CD4-positive, alpha-beta T cell (primary cell): ENCODE measurements at regions not wholly inside any gene's neighbourhood (a gene's known extent, or its start where the extent isn't known, plus 50 kb on each side); places are given as distances from the start of the nearest gene placed in this dataset.

Source experiments
- ATAC-seq: fragments of 200-7000 bp; cut with Tn5 transposase; one replicate; pipeline ENCODE4 v1.10.0; 2022; ENCODE audit warnings: mild to moderate bottlenecking; ENCODE audit not compliant: poor library complexity
- CTCF ChIA-PET: fragments of 350-600 bp; sonication (Branson Sonifier 250); formaldehyde crosslinking; loops from one replicate; lab custom pipeline; 2021; ENCODE audit warnings: antibody characterized with exemption, inconsistent platforms; lab: Charles Lee
- POLR2A ChIA-PET: fragments of 350-600 bp; sonication (Branson Sonifier 250); formaldehyde crosslinking; loops from one replicate; lab custom pipeline; 2021; ENCODE audit warnings: antibody characterized with exemption, inconsistent platforms; lab: Charles Lee
- DNase-seq, 14 experiments: peaks; one replicate each; pipeline ENCODE4 v3.0.0-alpha.2; 2013 to 2020; ENCODE audit warnings: mixed read lengths in 2 of 14
- H3K27ac ChIP-seq, 2 donors: one replicate each; pipeline versions ENCODE4 v1.5.1 to v1.7.0; 2013; ENCODE audit warnings: low read length in 2 of 2, low read depth in 1 of 2, mild to moderate bottlenecking in 1 of 2
- H3K27me3 ChIP-seq, 2 experiments: 1 replicate in 1 of 2; 2 replicates in 1 of 2; pipeline versions ENCODE4 v1.6.1 to v1.7.0; 2013; ENCODE audit warnings: low read length in 2 of 2, control low read depth in 1 of 2, mild to moderate bottlenecking in 1 of 2, moderate library complexity in 1 of 2; ENCODE audit not compliant: insufficient read depth in 2 of 2, control insufficient read depth in 1 of 2
- H3K36me3 ChIP-seq: one replicate; pipeline ENCODE4 v1.6.1; 2013; ENCODE audit warnings: low read length, control low read depth; ENCODE audit not compliant: insufficient read depth
- H3K4me1 ChIP-seq: one replicate; pipeline ENCODE4 v1.6.1; 2013; ENCODE audit warnings: low read length, control low read depth; ENCODE audit not compliant: insufficient read depth
- H3K4me3 ChIP-seq: one replicate; pipeline ENCODE4 v1.5.1; 2013; ENCODE audit warnings: mild to moderate bottlenecking, low read length, moderate library complexity
- H3K9me3 ChIP-seq, 2 experiments: 1 replicate in 1 of 2; 2 replicates in 1 of 2; pipeline versions ENCODE4 v1.6.1 to v1.7.0; 2013; ENCODE audit warnings: low read length in 2 of 2, mild to moderate bottlenecking in 2 of 2, control low read depth in 1 of 2, moderate library complexity in 1 of 2; ENCODE audit not compliant: control insufficient read depth in 1 of 2, insufficient read depth in 1 of 2
- H3K27ac Mint-ChIP-seq: one replicate; pipeline ENCODE4 v1.8.0; 2020; ENCODE audit warnings: mixed read lengths
- H3K27me3 Mint-ChIP-seq: one replicate; pipeline ENCODE4 v1.8.0; 2021; ENCODE audit warnings: mixed read lengths
- H3K36me3 Mint-ChIP-seq: one replicate; pipeline ENCODE4 v1.8.0; 2021; ENCODE audit warnings: low read depth, mixed read lengths
- H3K4me1 Mint-ChIP-seq: one replicate; pipeline ENCODE4 v1.8.0; 2021; ENCODE audit warnings: low read depth, mixed read lengths
- H3K4me3 Mint-ChIP-seq: one replicate; pipeline ENCODE4 v1.8.0; 2020; ENCODE audit warnings: mild to moderate bottlenecking, mixed read lengths
- H3K9me3 Mint-ChIP-seq: one replicate; pipeline ENCODE4 v1.8.0; 2020; ENCODE audit warnings: mixed read lengths
- intact Hi-C, 2 experiments: fragments of 100-400 bp; cut with DNase I in 1 of 2; cut with micrococcal nuclease in 1 of 2; formaldehyde crosslinking; loops; one replicate each; pipeline versions ENCODE4 v1.15.1 to v1.9.0; 2023 to 2025; cut with DNase I, micrococcal nuclease
- TF ChIP-seq, protein P1 (sequence below): fragments of 200-600 bp; IDR thresholded peaks from one replicate; pipeline ENCODE4 v1.8.0; 2022; ENCODE audit warnings: antibody characterized with exemption, mild to moderate bottlenecking

DNA sequence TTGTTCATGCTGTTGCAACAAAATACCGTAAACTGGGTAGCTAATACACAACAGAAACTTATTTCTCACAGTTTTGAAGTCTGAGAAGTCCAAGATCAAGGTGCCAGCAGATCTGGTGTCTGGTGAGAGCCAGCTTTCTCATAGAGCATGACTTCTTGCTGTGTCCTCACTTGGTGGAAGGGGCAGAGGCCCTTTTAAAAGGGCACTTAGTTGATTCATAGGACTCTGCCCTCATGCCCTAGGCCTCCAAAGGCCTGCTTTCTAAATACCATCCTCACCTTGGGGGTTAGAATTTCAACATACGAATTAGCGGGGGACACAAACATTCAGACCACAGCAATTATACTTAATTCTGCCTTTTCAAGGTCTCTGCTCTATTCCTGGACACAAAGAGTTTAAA, 52.3 kb upstream of the FDX1 start:
- no peaks in the 10 kb centered on the region for H3K36me3 ChIP-seq
- H3K4me3 ChIP-seq: no peak overlapping the region
- CTCF ChIA-PET: interaction anchor here (0.7 to 0.9 kb wide), 3 partner anchors 52 to 176 kb away, joined by 3 to 5 read pairs (median 3); partner anchors contain the start of gene FDX1
- POLR2A ChIA-PET: no interaction called here
- Mint-ChIP-seq H3K36me3 (no peaks in the 10 kb centered on the region), H3K4me3 (no peak overlapping the region), H3K4me1 (peaks cover 6% of the 10 kb centered on the region), H3K27me3 (no peaks in the 10 kb centered on the region), H3K9me3 (no peaks in the 10 kb centered on the region), H3K27ac (no peak overlapping the region)
- ATAC-seq (no peak), DNase-seq (no peak)
- intact Hi-C loops: loop anchor here (2.0 kb wide), 3 partner anchors 53 to 1679 kb away; no protein-coding TSS in a partner anchor
- H3K27me3 ChIP-seq: no peaks in the 10 kb centered on the region
- H3K9me3 ChIP-seq: no peaks in the 10 kb centered on the region
- TF ChIP-seq, protein P1, sequence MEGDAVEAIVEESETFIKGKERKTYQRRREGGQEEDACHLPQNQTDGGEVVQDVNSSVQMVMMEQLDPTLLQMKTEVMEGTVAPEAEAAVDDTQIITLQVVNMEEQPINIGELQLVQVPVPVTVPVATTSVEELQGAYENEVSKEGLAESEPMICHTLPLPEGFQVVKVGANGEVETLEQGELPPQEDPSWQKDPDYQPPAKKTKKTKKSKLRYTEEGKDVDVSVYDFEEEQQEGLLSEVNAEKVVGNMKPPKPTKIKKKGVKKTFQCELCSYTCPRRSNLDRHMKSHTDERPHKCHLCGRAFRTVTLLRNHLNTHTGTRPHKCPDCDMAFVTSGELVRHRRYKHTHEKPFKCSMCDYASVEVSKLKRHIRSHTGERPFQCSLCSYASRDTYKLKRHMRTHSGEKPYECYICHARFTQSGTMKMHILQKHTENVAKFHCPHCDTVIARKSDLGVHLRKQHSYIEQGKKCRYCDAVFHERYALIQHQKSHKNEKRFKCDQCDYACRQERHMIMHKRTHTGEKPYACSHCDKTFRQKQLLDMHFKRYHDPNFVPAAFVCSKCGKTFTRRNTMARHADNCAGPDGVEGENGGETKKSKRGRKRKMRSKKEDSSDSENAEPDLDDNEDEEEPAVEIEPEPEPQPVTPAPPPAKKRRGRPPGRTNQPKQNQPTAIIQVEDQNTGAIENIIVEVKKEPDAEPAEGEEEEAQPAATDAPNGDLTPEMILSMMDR: no peak
- H3K27ac ChIP-seq: no peak overlapping the region
- no peaks in the 10 kb centered on the region for H3K4me1 ChIP-seq

DNA sequence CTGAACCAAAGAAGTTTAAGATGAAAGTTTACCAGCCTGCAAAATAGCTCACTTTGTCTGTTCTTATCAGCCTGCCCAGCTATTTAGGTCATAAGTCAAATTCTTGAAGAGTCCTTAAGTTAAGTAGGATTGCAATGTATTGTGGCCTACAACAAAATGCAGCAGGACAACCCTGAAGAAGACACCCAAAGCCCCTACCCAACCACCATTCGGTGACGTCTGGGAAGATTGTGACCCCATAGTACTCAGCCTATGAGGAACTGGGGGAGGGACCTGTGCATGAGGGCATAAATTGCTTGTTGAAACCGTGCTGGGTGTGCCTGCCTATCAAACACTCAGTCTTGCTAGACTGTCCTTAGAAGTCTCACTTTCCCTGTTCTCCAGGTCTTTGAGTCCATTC, 50.5 kb upstream of the FDX1 start:
- H3K27ac ChIP-seq: no peak overlapping the region
- DNase-seq (no peak), ATAC-seq (no peak)
- H3K4me3 ChIP-seq: no peak overlapping the region
- H3K4me1 Mint-ChIP-seq: peaks cover 6% of the 10 kb centered on the region
- POLR2A ChIA-PET: no interaction called here
- no peaks in the 10 kb centered on the region for H3K9me3 Mint-ChIP-seq
- no peaks in the 10 kb centered on the region for H3K36me3 Mint-ChIP-seq
- no peaks in the 10 kb centered on the region for H3K9me3 ChIP-seq
- H3K27me3 Mint-ChIP-seq: no peaks in the 10 kb centered on the region
- CTCF ChIA-PET: no interaction called here
- intact Hi-C loops: no loop called here
- H3K27me3 ChIP-seq: no peaks in the 10 kb centered on the region
- H3K27ac Mint-ChIP-seq: no peak overlapping the region
- TF ChIP-seq, protein P1: no peak
- H3K36me3 ChIP-seq: no peaks in the 10 kb centered on the region
- no peaks in the 10 kb centered on the region for H3K4me1 ChIP-seq
- H3K4me3 Mint-ChIP-seq: no peak overlapping the region

DNA sequence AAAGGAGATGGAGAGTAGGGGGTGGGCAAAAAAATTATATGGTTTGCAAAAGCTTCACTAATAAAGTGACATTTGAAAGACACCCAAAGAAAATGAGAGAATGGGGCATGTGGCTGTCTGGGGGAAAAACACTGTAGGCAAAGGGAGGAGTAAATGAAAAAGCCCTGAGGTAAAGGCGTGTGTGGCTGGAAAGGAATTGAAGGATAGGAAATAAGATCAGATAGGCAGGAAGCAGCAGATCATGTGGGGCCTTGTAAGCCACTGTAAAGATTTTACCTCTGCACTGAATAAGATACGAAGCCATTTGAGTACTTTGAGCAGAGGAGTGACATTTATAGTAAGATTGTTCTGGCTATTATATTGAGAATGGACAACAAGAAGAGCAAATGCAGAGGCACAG, 49.8 kb upstream of the FDX1 start:
- Histone ChIP-seq H3K27me3 (no peaks in the 10 kb centered on the region), H3K9me3 (no peaks in the 10 kb centered on the region), H3K4me1 (no peaks in the 10 kb centered on the region), H3K27ac (no peak overlapping the region), H3K36me3 (no peaks in the 10 kb centered on the region), H3K4me3 (no peak overlapping the region)
- ATAC-seq (no peak), DNase-seq (no peak)
- ChIA-PET CTCF (no interaction called here), POLR2A (no interaction called here)
- TF ChIP-seq, protein P1: no peak
- Mint-ChIP-seq H3K4me3 (no peak overlapping the region), H3K27me3 (no peaks in the 10 kb centered on the region), H3K9me3 (no peaks in the 10 kb centered on the region), H3K36me3 (no peaks in the 10 kb centered on the region), H3K4me1 (peaks cover 6% of the 10 kb centered on the region), H3K27ac (no peak overlapping the region)
- intact Hi-C loops: no loop called here
